Keratinocyte (primary cell): ENCODE measurements at regions not wholly inside any gene's neighbourhood (a gene's known extent, or its start where the extent isn't known, plus 50 kb on each side); places are given as distances from the start of the nearest gene placed in this dataset.

Experiments used
- DNase-seq: peaks from one replicate; pipeline ENCODE4 v3.0.0-alpha.2; 2011; ENCODE audit warnings: low read depth, missing footprints, low spot score
- FAIRE-seq: peaks from 2 replicates; lab custom pipeline; 2011; peaks lifted over from hg19 to GRCh38; lab: Jason Lieb, UNC
- H2AFZ ChIP-seq: 2 replicates; pipeline ENCODE4 v1.6.0; 2012; ENCODE audit warnings: low read length, control low read depth, inconsistent platforms; ENCODE audit not compliant: control insufficient read depth
- H3K27ac ChIP-seq: 2 replicates; pipeline ENCODE4 v1.5.1; 2011; ENCODE audit warnings: low read length; ENCODE audit not compliant: control insufficient read depth, insufficient read depth
- H3K27me3 ChIP-seq: 3 replicates; pipeline ENCODE4 v1.6.0; 2011; ENCODE audit warnings: low read length; ENCODE audit not compliant: control insufficient read depth, insufficient read depth; ENCODE audit errors: extremely low read depth
- H3K36me3 ChIP-seq, 2 experiments: 2 replicates in 1 of 2; 3 replicates in 1 of 2; pipeline ENCODE4 v1.5.1; 2011; ENCODE audit warnings: low read length in 2 of 2, mild to moderate bottlenecking in 1 of 2; ENCODE audit not compliant: control insufficient read depth in 2 of 2, insufficient read depth in 2 of 2; ENCODE audit errors: extremely low read depth in 1 of 2
- H3K4me1 ChIP-seq: 3 replicates; pipeline ENCODE4 v1.5.1; 2011; ENCODE audit warnings: low read length; ENCODE audit not compliant: control insufficient read depth, insufficient read depth; ENCODE audit errors: extremely low read depth
- H3K4me2 ChIP-seq: 3 replicates; pipeline ENCODE4 v1.6.0; 2011; ENCODE audit warnings: low read depth, low read length; ENCODE audit not compliant: control insufficient read depth, insufficient read depth; ENCODE audit errors: extremely low read depth
- H3K4me3 ChIP-seq, 3 experiments: fragments of 200-600 bp in 1 of 3; sonication (generic) in 1 of 3; 2 replicates in 2 of 3; 3 replicates in 1 of 3; pipeline ENCODE4 v1.5.1; 2011 to 2016; ENCODE audit warnings: low read length in 3 of 3, mild to moderate bottlenecking in 3 of 3, control low read depth in 2 of 3, inconsistent platforms in 1 of 3, low read depth in 1 of 3, mixed read lengths in 1 of 3, mixed run types in 1 of 3, moderate library complexity in 1 of 3; ENCODE audit not compliant: control insufficient read depth in 2 of 3, insufficient read depth in 2 of 3; ENCODE audit errors: extremely low read depth in 1 of 3
- H3K79me2 ChIP-seq: 2 replicates; pipeline ENCODE4 v1.6.0; 2012; ENCODE audit warnings: low read length; ENCODE audit not compliant: control insufficient read depth, insufficient read depth
- H3K9ac ChIP-seq: 3 replicates; pipeline ENCODE4 v1.6.0; 2011; ENCODE audit warnings: low read length; ENCODE audit not compliant: control insufficient read depth, insufficient read depth; ENCODE audit errors: extremely low read depth
- H3K9me1 ChIP-seq: 3 replicates; pipeline ENCODE4 v1.6.0; 2011; ENCODE audit warnings: low read length; ENCODE audit not compliant: control insufficient read depth, insufficient read depth; ENCODE audit errors: extremely low read depth
- H3K9me3 ChIP-seq: 2 replicates; pipeline ENCODE4 v1.5.1; 2012; ENCODE audit warnings: low read depth, low read length; ENCODE audit not compliant: control insufficient read depth
- H4K20me1 ChIP-seq: 3 replicates; pipeline ENCODE4 v1.6.0; 2011; ENCODE audit warnings: low read length; ENCODE audit not compliant: control insufficient read depth, insufficient read depth; ENCODE audit errors: extremely low read depth
- EZH2 ChIP-seq: IDR thresholded peaks from one replicate; pipeline ENCODE4 v1.6.1; 2012; ENCODE audit warnings: inconsistent platforms, mild to moderate bottlenecking, low read length, moderate library complexity
- dilution Hi-C: fragments of 300-500 bp; cut with MboI; formaldehyde crosslinking; loops from one replicate; pipeline ENCODE4 v1.7.0; 2020; ENCODE audit warnings: low sequenced_read_pairs; ENCODE audit not compliant: extremely low pct_ligation_motif_present
- TF ChIP-seq, protein P1 (sequence below), 3 experiments: IDR thresholded peaks in 1 of 3; conservative IDR thresholded peaks in 1 of 3; optimal IDR thresholded peaks in 1 of 3; 2 replicates in 2 of 3; 3 replicates in 1 of 3; pipeline versions ENCODE3 to v1.5.1; 2011; ENCODE audit warnings: low read length in 3 of 3, mild to moderate bottlenecking in 3 of 3, moderate library complexity in 2 of 3, control low read depth in 1 of 3, inconsistent platforms in 1 of 3; ENCODE audit not compliant: insufficient read depth in 2 of 3; ENCODE audit errors: extremely low read depth in 1 of 3

- dilution Hi-C loops, result no loop called here
- no peak for TF ChIP-seq EZH2
- TF ChIP-seq, protein P1, sequence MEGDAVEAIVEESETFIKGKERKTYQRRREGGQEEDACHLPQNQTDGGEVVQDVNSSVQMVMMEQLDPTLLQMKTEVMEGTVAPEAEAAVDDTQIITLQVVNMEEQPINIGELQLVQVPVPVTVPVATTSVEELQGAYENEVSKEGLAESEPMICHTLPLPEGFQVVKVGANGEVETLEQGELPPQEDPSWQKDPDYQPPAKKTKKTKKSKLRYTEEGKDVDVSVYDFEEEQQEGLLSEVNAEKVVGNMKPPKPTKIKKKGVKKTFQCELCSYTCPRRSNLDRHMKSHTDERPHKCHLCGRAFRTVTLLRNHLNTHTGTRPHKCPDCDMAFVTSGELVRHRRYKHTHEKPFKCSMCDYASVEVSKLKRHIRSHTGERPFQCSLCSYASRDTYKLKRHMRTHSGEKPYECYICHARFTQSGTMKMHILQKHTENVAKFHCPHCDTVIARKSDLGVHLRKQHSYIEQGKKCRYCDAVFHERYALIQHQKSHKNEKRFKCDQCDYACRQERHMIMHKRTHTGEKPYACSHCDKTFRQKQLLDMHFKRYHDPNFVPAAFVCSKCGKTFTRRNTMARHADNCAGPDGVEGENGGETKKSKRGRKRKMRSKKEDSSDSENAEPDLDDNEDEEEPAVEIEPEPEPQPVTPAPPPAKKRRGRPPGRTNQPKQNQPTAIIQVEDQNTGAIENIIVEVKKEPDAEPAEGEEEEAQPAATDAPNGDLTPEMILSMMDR (optimal IDR thresholded peaks at IDR 0.05 in 1 of 3, IDR thresholded peaks at IDR 0.05 in 1 of 3, conservative IDR thresholded peaks at IDR 0.05 in 1 of 3; ENCODE audit: extremely low read depth in 1 of 3, insufficient read depth in 2 of 3, low read length in 3 of 3), result no peak
- H3K4me1 ChIP-seq, result no peaks in the 10 kb centered on the region
- H4K20me1 ChIP-seq, result no peaks in the 10 kb centered on the region
- DNase-seq, result no peak
- H3K4me3 ChIP-seq, result no peak overlapping the region
- no peaks in the 10 kb centered on the region for H3K9me1 ChIP-seq
- no peak overlapping the region for H3K4me2 ChIP-seq
- FAIRE-seq, result no peak
- H3K9ac ChIP-seq, result no peak overlapping the region
- no peaks in the 10 kb centered on the region for H3K79me2 ChIP-seq
- H3K27ac ChIP-seq, result no peak overlapping the region
- H3K36me3 ChIP-seq, result no peaks in the 10 kb centered on the region
- no peaks in the 10 kb centered on the region for H3K27me3 ChIP-seq
- peaks cover 25% of the 10 kb centered on the region for H3K9me3 ChIP-seq
- H2AFZ ChIP-seq, result no peak overlapping the region
Observed at GRCh38 chr19:23999821-24000610, 85.3 kb downstream of the ZNF726 start.

GRCh38 chr19:24000656-24001055, 86.0 kb downstream of the ZNF726 start:
- Histone ChIP-seq H2AFZ (no peak overlapping the region), H3K4me2 (no peak overlapping the region), H3K79me2 (no peaks in the 10 kb centered on the region), H3K9me1 (no peaks in the 10 kb centered on the region), H3K9me3 (peaks cover 24% of the 10 kb centered on the region), H3K9ac (no peak overlapping the region), H3K27me3 (no peaks in the 10 kb centered on the region), H3K36me3 (no peaks in the 10 kb centered on the region), H4K20me1 (no peaks in the 10 kb centered on the region), H3K27ac (no peak overlapping the region), H3K4me1 (no peaks in the 10 kb centered on the region), H3K4me3 (no peak overlapping the region)
- TF ChIP-seq EZH2, result no peak
- TF ChIP-seq, protein P1 (optimal IDR thresholded peaks at IDR 0.05 in 1 of 3, IDR thresholded peaks at IDR 0.05 in 1 of 3, conservative IDR thresholded peaks at IDR 0.05 in 1 of 3; ENCODE audit: extremely low read depth in 1 of 3, insufficient read depth in 2 of 3, low read length in 3 of 3), result no peak
- FAIRE-seq (no peak), DNase-seq (no peak)
- dilution Hi-C loops, result no loop called here
